ENCODE measurements at regions not wholly inside any gene's neighbourhood (a gene's known extent, or its start where the extent isn't known, plus 50 kb on each side); places are given as distances from the start of the nearest gene placed in this dataset.
A peak's percentile ranks its signal among the peaks of the same experiment; 100 is the strongest.
"Not testable (repeated sequence)": the region's sequence is repeated elsewhere in the genome, so short reads cannot be mapped to it uniquely, and the experiment has no call there.

DNA sequence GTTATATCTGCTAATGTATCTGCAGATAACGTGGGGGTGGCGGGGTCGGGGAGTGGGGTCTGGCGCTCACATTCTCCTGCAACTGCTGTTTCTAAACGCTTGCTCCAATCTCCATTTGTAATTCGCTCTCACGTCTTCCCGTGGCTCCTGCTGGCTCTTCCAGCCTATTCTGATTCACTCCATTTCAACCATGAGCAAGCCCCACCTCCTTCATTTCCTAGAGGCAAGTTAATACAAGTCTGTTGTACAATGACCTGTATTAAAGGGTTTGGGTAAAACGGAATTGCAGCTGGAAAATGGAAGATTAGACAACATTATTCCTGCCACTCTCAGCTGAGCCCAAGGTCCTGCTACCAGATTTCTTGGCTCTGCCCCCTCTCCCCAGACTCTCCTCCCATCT lies 132.3 kb downstream of the CSNK2A3 start:
- no peak for DNase-seq (ENCODE audit: low read depth in 4 of 4, low spot score in 3 of 4)

DNA sequence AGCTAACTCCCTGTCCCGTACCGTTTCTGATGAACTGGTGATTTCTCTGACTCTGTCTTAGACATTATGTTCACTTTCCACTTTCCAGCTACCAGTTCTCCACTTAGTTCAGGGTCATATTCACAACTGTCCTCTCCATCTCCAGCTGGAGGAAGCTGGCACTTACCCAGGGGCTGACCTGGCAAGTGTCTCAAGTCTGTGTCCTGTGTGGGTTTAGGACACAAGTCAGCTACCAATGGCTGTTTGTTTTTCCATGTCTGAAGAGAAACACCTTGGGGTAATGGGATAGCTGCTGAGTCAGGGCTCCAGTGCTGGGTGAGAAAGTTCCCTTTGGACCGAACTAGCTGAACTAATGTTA lies 134.4 kb downstream of the CSNK2A3 start:
- DNase-seq (ENCODE audit: low read depth in 4 of 4, low spot score in 3 of 4), result no peak

DNA sequence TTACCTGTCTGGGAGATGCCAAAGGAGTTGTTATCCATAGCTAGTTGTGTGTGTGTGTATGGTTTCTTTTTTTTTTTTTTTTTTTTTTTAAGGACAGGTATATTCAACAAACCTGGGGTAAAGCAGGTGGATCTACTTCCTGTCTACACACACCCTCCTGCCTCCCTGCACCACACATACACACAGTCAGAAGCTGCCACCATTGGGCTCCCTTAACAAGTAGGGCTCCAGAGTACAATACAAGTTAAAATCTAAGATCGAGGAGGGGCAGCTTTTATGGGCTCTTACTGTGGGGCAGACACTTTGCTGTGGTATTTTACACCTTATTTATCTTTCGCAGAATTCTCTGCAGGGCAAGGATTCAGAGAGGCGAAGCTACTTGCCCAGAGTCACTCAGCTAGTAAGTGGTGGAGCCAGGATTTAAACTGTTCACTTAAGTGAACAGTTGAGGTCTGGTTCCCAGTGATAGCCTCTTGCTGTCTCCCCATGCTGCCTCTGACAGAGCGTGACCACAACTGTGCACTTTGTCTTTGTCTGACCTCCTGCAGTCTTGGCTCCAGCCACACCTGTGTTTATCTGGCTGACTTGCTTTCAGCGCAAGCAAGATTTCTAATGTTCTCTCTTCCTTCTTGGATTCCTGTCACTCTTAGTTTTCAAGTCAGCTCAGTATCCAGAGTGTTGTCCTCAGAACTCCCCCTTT lies 135.0 kb downstream of the CSNK2A3 start:
- DNase-seq (ENCODE audit: low read depth in 4 of 4, low spot score in 3 of 4), result no peak

DNA sequence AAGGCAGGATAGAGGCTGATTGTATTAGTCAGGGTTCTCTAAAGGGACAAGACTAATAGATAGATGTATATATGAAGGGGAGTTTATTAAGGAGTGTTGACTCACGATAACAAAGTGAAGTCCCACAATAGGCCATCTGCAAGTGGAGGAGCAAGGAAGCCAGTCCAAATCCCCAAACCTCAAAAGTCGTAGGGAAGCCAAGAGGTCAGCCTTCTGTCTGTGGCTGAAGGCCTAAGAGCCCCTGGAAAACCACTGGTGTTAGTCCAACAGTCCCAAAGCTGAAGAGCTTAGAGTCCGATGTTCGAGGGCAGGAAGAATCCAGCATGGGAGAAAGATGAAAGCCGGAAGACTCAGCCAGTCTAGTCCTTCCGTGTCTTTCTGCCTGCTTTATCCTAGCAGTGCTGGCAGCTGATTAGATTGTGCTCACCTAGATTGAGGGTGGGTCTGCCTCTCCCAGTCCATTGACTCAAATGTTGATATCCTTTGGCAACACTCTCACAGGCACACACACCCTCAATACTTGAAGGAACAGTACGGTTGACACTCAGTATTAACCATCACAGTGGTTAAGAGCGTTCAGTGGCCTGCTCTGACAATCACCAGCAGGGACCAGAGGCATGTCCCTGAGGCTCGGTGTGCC lies 135.6 kb downstream of the CSNK2A3 start:
- no peak for DNase-seq (ENCODE audit: low read depth in 4 of 4, low spot score in 3 of 4)

GRCh38 chr11:11215944-11216343 lies 137.1 kb downstream of the CSNK2A3 start:
- no peak for DNase-seq (ENCODE audit: low read depth in 4 of 4, low spot score in 3 of 4)

- no peak for DNase-seq (ENCODE audit: low read depth in 4 of 4, low spot score in 3 of 4)
Measured at GRCh38 chr11:11215058-11215815, 137.8 kb downstream of the CSNK2A3 start.

DNA sequence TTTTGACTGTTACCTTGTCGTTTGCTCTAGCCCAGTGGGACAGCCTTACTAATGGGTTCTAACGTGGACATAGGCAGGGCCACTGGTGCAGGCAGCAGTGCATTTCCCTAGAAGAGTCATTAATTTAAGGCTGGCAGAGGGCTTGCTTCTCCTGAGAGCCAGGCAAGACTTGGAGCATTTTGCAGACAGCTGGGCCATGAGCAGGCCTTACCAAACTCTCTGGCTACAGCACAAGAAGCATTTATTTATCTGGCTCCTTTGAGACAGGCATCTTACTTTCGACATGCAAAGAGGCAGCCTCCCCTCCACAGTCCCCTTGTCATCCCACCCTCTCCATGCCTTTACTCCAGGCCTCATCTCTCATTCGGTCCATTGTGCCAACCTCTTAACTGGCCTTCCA lies 139.9 kb downstream of the CSNK2A3 start:
- DNase-seq (ENCODE audit: low read depth in 4 of 4, low spot score in 3 of 4), result no peak

DNA sequence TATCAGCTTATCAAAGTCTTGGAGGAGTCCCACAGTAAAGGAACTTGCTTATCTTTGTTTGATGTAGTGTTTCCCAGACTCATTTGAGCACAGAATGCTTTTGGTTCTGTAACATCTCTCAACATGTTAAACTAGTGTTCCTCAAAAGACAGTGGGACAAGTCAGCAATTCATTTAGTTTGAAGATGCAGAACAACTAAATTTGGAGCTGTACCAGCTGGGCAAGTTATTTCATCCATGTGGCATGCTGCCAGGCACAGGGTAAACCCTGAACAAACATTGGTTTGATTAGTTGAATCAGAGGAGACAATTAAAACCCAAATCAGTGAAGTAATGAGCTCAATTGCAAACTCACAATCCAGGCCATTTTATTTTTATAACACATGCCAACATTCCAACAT lies 141.2 kb downstream of the CSNK2A3 start:
- DNase-seq (ENCODE audit: low read depth in 4 of 4, low spot score in 3 of 4), result no peak

DNA sequence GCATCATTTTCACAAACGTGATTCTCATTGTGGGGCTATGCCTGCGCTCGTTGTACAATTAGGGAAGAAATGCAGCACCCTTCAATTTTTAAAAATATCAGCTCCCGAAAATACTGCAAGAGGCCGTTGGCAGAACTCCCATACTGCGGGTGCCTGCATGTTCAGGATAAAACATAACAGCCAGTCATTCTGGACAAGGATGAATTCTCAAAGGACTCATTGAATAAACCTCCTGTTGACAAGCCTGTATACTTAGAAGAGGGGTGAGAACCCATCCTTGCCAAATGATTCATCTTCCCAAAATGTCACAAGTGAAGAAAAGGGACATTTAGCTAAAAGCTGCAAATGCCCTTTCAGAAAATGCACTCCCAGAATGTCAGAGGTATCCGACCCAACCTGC lies 141.9 kb downstream of the CSNK2A3 start:
- no peak for DNase-seq (ENCODE audit: low read depth in 4 of 4, low spot score in 3 of 4)

GRCh38 chr11:11210446-11210845 lies 142.6 kb downstream of the CSNK2A3 start:
- DNase-seq (ENCODE audit: low read depth in 4 of 4, low spot score in 3 of 4), result no peak

- DNase-seq (ENCODE audit: low read depth in 4 of 4, low spot score in 3 of 4), result no peak
Measured at GRCh38 chr11:11209967-11210366, 143.1 kb downstream of the CSNK2A3 start.

DNA sequence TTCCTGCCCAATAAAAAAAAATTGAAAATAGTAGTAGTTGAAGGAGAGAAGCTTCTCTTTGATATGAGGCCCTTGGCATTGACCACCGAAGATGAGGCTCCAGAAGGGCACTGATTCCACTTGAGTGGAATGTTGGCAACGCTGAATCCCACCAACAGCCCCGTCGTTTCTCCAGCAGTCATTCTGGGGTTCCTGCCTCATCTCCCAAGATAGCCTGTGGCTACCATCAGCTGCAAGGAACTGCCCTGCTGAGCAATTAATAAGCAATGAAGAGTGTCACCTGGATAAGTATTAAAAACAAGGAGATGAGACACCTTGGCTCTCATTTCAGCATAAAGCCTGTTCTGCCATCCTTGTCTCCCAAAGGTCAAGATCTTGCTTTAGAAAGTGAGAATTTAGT lies 144.1 kb downstream of the CSNK2A3 start:
- DNase-seq (ENCODE audit: low read depth in 4 of 4, low spot score in 3 of 4), result no peak

- DNase-seq (ENCODE audit: low read depth in 4 of 4, low spot score in 3 of 4), result no peak
Measured at GRCh38 chr11:11207428-11207827, 145.6 kb downstream of the CSNK2A3 start.

- DNase-seq (ENCODE audit: low read depth in 4 of 4, low spot score in 3 of 4), result no peak
Measured at GRCh38 chr11:11206484-11206883, 146.6 kb downstream of the CSNK2A3 start.

GRCh38 chr11:11202885-11203284 lies 150.2 kb downstream of the CSNK2A3 start:
- no peak for DNase-seq (ENCODE audit: low read depth in 4 of 4, low spot score in 3 of 4)

- DNase-seq (ENCODE audit: low read depth in 4 of 4, low spot score in 3 of 4), result not testable (repeated sequence)
Measured at GRCh38 chr11:11201302-11201701, 151.7 kb downstream of the CSNK2A3 start.

GRCh38 chr11:11192541-11192940 lies 160.5 kb downstream of the CSNK2A3 start:
- no peak for DNase-seq (ENCODE audit: low read depth in 4 of 4, low spot score in 3 of 4)

DNA sequence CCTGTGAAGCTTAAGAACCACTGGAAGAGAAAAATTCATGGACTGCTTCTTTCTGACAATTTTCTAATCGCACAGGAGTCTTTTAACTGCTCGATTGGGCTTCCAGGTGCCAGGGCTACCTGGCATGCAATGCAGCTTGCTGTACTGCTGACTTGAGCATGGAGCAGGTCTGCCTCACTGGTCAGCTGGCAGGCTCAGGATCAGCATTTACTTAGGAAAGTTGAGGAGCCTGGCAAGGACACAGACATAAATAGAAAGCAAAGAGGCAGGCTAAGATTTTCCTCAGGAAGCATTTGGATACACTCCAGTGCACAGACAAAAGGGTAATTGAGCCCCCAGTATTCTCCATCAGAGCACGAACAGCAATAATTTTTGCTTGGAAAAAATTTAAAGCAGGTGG lies 163.5 kb downstream of the CSNK2A3 start:
- DNase-seq (ENCODE audit: low read depth in 4 of 4, low spot score in 3 of 4), result no peak

DNA sequence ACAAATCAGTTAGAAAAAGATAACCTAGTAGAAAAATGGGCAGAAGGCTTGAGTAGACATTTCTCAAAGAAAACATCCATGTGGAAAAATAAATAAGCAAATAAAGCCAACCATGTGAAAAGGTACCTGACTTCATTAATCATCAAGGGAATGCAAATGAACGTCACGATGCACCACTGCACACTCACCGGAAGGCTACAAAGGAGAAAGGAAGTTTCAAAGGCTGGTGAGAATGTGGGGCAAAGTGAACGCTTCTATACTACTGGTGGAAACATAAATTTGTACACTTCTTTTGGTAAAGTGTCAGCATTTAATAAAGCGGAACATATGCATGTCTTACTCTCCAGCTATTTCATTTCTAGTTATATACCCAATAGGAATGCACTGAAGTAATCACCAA lies 166.8 kb downstream of the CSNK2A3 start:
- no peak for DNase-seq (ENCODE audit: low read depth in 4 of 4, low spot score in 3 of 4)

DNA sequence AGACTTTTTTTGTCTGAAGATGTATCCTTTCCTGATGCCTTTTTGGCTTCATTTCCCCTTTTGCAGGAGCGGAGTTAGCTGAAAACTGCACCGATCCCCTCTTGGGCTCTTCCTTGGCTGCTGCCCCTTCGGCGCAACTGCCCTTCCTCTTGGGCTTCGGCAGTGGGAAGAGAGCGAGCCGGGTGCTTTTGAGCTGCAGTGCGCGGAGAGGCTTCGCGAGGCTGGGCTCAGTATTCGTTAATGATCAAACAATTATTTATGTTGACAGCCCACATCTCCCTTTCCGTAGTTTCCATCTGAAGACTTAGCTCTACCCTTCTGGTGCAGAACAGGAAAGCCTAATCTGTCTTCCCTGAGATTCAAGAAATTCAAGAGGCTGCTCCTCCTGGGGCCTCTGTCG lies 170.8 kb downstream of the CSNK2A3 start:
- DNase-seq (ENCODE audit: low read depth in 4 of 4, low spot score in 3 of 4), result no peak

DNA sequence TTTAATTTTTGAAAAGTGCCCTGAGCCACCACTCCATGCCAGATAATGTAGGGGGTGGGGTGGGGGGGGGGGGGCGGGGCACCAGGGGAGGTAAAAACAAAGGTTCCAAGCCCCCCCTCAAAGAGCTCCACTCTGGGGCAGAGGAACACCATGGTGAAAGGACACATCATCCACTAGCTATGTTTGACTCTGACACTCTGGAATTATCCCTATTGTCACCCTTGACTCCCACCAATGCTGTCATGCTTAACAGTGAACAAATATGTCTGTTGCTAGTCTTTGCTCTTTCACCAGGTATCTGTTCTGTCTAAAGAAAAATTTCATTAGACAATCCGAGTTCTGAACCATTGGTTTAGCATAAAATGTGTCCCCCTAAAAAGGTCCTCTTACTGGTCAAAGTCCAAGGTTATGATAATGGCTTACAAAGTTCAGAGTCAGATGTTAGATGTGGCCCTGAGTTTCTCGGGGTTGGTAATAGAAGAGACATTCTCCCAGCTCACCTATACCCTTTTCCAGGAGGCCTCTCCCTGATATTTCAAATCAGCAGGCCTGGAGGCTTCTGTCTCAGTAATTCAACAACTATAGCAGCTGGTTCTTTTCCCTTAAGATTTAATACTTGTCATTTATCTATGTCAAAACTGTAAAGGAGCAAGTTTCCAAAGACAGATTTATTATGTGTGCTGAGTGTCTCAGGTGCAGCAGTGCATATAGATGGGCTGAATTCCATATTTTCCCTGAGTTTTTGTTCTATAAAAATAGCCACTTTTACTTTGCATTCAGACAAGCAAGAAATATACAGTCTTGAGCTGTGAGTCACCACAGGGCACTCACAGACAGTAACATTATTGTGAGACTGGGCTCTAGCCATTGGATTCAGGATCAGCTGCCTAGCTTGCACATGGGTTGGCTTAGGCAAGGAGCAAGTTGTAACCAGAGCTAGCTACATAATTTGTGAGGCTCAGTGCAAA lies 174.1 kb downstream of the CSNK2A3 start:
- DNase-seq (ENCODE audit: low read depth in 4 of 4, low spot score in 3 of 4), result peak in 1 of 4 donors; percentile 31
